B cell (primary cell): ENCODE measurements at regions not wholly inside any gene's neighbourhood (a gene's known extent, or its start where the extent isn't known, plus 50 kb on each side); places are given as distances from the start of the nearest gene placed in this dataset.
A peak's percentile ranks its signal among the peaks of the same experiment; 100 is the strongest.

ENCODE experiments used
- ATAC-seq: fragments of 200-7000 bp; cut with Tn5 transposase; one replicate; pipeline ENCODE4 v1.10.0; 2021; ENCODE audit warnings: low read depth, mild to moderate bottlenecking, moderate number of reproducible peaks, moderate library complexity
- CTCF ChIA-PET: fragments of 350-600 bp; sonication (Branson Sonifier 250); formaldehyde crosslinking; loops from one replicate; lab custom pipeline; 2021; ENCODE audit warnings: antibody characterized with exemption, inconsistent platforms; lab: Charles Lee
- POLR2A ChIA-PET: fragments of 350-600 bp; sonication (Branson Sonifier 250); formaldehyde crosslinking; loops from one replicate; lab custom pipeline; 2021; ENCODE audit warnings: antibody characterized with exemption; lab: Charles Lee
- DNase-seq: peaks from one replicate; pipeline ENCODE4 v3.0.0; 2013
- H2AFZ ChIP-seq: 2 replicates; pipeline ENCODE4 v1.6.1; 2012; ENCODE audit warnings: mild to moderate bottlenecking, low read depth, low read length; ENCODE audit not compliant: insufficient read depth, poor library complexity, severe bottlenecking
- H3K27ac ChIP-seq, 2 donors: 1 replicate in 1 of 2; 2 replicates in 1 of 2; pipeline ENCODE4 v1.5.1; 2012 to 2013; ENCODE audit warnings: low read length in 2 of 2, mild to moderate bottlenecking in 2 of 2, moderate library complexity in 1 of 2
- H3K27me3 ChIP-seq, 4 experiments: fragments of 200-600 bp in 1 of 4; sonication (generic) in 1 of 4; replicated peaks in 1 of 4; 1 replicate in 2 of 4; 2 replicates in 2 of 4; pipeline versions ENCODE4 v1.6.1 to v1.7.0; 2013 to 2016; ENCODE audit warnings: low read length in 3 of 4, mild to moderate bottlenecking in 2 of 4, mixed read lengths in 1 of 4, moderate library complexity in 1 of 4; ENCODE audit not compliant: insufficient read depth in 4 of 4, control insufficient read depth in 3 of 4; ENCODE audit errors: control extremely low read depth in 1 of 4
- H3K36me3 ChIP-seq, 2 experiments: replicated peaks in 1 of 2; 1 replicate in 1 of 2; 2 replicates in 1 of 2; pipeline versions ENCODE4 v1.6.1 to v1.7.1; 2013; ENCODE audit warnings: low read length in 1 of 2; ENCODE audit not compliant: insufficient read depth in 2 of 2, control insufficient read depth in 1 of 2; ENCODE audit errors: control extremely low read depth in 1 of 2, extremely low read depth in 1 of 2
- H3K4me1 ChIP-seq, 2 donors: fragments of 200-600 bp in 1 of 2; sonication (generic) in 1 of 2; 1 replicate in 1 of 2; 2 replicates in 1 of 2; pipeline versions ENCODE4 v1.5.1 to v1.6.1; 2013 to 2017; ENCODE audit warnings: low read length in 2 of 2; ENCODE audit not compliant: control insufficient read depth in 2 of 2, insufficient read depth in 2 of 2
- H3K4me2 ChIP-seq: replicated peaks from 2 replicates; pipeline ENCODE3; 2012; ENCODE audit warnings: mild to moderate bottlenecking, low read depth, low read length; ENCODE audit not compliant: poor library complexity, severe bottlenecking
- H3K4me3 ChIP-seq, 5 experiments: fragments of 200-600 bp in 1 of 5; sonication (generic) in 1 of 5; 1 replicate in 3 of 5; 2 replicates in 2 of 5; pipeline versions ENCODE4 v1.5.1 to v1.7.0; 2011 to 2016; ENCODE audit warnings: low read length in 4 of 5, mild to moderate bottlenecking in 4 of 5, low read depth in 2 of 5, control low read depth in 1 of 5, moderate library complexity in 1 of 5; ENCODE audit not compliant: insufficient read depth in 1 of 5; ENCODE audit errors: control extremely low read depth in 1 of 5, extremely low read depth in 1 of 5
- H3K79me2 ChIP-seq: fragments of 200-600 bp; sonication (generic); one replicate; pipeline ENCODE4 v1.6.0; 2016; ENCODE audit warnings: low read length; ENCODE audit not compliant: control insufficient read depth, insufficient read depth
- H3K9ac ChIP-seq: fragments of 200-600 bp; sonication (generic); 2 replicates; pipeline ENCODE4 v1.6.1; 2017; ENCODE audit warnings: mild to moderate bottlenecking, low read length, moderate library complexity
- H3K9me3 ChIP-seq, 3 donors: one replicate each; pipeline versions ENCODE4 v1.6.1 to v1.7.1; 2013; ENCODE audit warnings: low read length in 2 of 3; ENCODE audit not compliant: control insufficient read depth in 2 of 3, insufficient read depth in 1 of 3; ENCODE audit errors: control extremely low read depth in 1 of 3
- H4K20me1 ChIP-seq: 2 replicates; pipeline ENCODE4 v1.6.0; 2012; ENCODE audit warnings: mild to moderate bottlenecking, low read length; ENCODE audit not compliant: insufficient read depth, control insufficient read depth, poor library complexity, severe bottlenecking
- H3K27ac Mint-ChIP-seq: one replicate; pipeline ENCODE4 v1.8.0; 2021; ENCODE audit warnings: mixed read lengths
- H3K27me3 Mint-ChIP-seq: one replicate; pipeline ENCODE4 v1.8.0; 2021; ENCODE audit warnings: mixed read lengths
- H3K4me1 Mint-ChIP-seq: one replicate; pipeline ENCODE4 v1.8.0; 2021; ENCODE audit warnings: mixed read lengths
- H3K4me3 Mint-ChIP-seq: one replicate; pipeline ENCODE4 v1.8.0; 2021; ENCODE audit warnings: mixed read lengths
- H3K9me3 Mint-ChIP-seq: one replicate; pipeline ENCODE4 v1.8.0; 2022; ENCODE audit warnings: mixed read lengths; ENCODE audit not compliant: insufficient read depth
- EZH2 ChIP-seq: IDR thresholded peaks from 2 replicates; pipeline ENCODE4 v1.6.1; 2012; ENCODE audit warnings: borderline replicate concordance, low read depth, mild to moderate bottlenecking, moderate library complexity, low read length; ENCODE audit not compliant: insufficient read depth, poor library complexity, severe bottlenecking
- WGBS: methylation state at CpG from one replicate; pipeline ENCODE4 v1.1.5; 2013; ENCODE audit warnings: missing lambda C conversion rate; ENCODE audit not compliant: insufficient coverage; 5-methylcytosine and 5-hydroxymethylcytosine counted together
- intact Hi-C: fragments of 100-400 bp; cut with micrococcal nuclease; formaldehyde crosslinking; loops from one replicate; pipeline ENCODE4 v1.10.0; 2022
- TF ChIP-seq, protein P1 (sequence below): fragments of 200-600 bp; IDR thresholded peaks from one replicate; pipeline ENCODE4 v1.8.0; 2022; ENCODE audit warnings: antibody characterized with exemption, mild to moderate bottlenecking

DNA sequence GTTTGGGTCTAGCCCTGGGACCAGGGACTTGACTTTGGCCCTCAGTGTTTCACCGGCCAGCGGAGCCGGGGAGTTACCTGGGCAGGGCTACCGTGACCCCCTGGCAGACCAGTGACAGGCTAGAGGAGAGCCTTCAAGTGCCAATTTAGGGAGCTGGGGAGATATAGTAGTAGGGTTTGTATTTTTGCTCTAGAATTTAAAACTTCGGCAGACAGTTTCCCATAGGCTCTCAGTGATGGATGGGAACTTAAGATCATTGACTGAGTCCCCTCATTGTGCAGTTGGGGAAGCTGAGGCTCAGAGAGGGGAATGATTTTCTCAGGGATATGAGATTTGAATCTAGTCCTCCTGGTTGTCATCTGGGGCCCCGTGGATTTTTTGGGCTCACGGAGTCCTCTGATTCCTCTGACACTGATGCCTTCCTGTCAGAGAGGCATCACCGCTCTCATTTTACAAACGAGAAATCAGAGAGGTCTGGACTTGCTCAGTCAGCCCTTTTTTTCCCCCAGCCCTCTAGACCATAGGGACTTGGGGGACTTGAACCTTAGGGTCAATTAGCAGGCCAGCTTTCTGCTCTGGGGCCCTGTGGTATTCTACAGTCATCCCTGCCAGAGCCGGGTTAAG is 58.3 kb upstream of the ACOT11 start:
- H3K4me3 ChIP-seq, result peak overlapping the region in 3 of 5 experiments; percentile 69 to 82 (median 74)
- peak overlapping the region; percentile 89 for H3K9ac ChIP-seq
- Mint-ChIP-seq H3K27me3 (peaks cover 16% of the 10 kb centered on the region), H3K4me1 (peaks cover 24% of the 10 kb centered on the region), H3K27ac (peak overlapping the region; percentile 78), H3K4me3 (peak overlapping the region; percentile 85), H3K9me3 (no peaks in the 10 kb centered on the region)
- TF ChIP-seq EZH2, result no peak
- TF ChIP-seq, protein P1, sequence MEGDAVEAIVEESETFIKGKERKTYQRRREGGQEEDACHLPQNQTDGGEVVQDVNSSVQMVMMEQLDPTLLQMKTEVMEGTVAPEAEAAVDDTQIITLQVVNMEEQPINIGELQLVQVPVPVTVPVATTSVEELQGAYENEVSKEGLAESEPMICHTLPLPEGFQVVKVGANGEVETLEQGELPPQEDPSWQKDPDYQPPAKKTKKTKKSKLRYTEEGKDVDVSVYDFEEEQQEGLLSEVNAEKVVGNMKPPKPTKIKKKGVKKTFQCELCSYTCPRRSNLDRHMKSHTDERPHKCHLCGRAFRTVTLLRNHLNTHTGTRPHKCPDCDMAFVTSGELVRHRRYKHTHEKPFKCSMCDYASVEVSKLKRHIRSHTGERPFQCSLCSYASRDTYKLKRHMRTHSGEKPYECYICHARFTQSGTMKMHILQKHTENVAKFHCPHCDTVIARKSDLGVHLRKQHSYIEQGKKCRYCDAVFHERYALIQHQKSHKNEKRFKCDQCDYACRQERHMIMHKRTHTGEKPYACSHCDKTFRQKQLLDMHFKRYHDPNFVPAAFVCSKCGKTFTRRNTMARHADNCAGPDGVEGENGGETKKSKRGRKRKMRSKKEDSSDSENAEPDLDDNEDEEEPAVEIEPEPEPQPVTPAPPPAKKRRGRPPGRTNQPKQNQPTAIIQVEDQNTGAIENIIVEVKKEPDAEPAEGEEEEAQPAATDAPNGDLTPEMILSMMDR, result peak; percentile 58
- CTCF ChIA-PET, result interaction anchor here (0.6 to 4.5 kb wide), 39 partner anchors 10 to 642 kb away, joined by 3 to 81 read pairs (median 5); partner anchors contain the start of genes CYB5RL, MRPL37, SSBP3 and TTC22
- intact Hi-C loops, result loop anchor here (1.0 to 5.0 kb wide), 12 partner anchors 15 to 651 kb away; partner anchors contain the start of genes CYB5RL, LRRC42, MRPL37 and NDC1
- H4K20me1 ChIP-seq, result no peaks in the 10 kb centered on the region
- no peak overlapping the region for H3K27ac ChIP-seq
- ATAC-seq (no peak), DNase-seq (peak; percentile 19)
- H2AFZ ChIP-seq, result peak overlapping the region; percentile 93
- H3K4me2 ChIP-seq, result peak overlapping the region; percentile 100
- H3K4me1 ChIP-seq, result peaks cover 17 to 37% of the 10 kb centered on the region in 2 donors
- no peaks in the 10 kb centered on the region for H3K79me2 ChIP-seq
- H3K36me3 ChIP-seq, result no peaks in the 10 kb centered on the region
- H3K9me3 ChIP-seq, result peaks cover 0 to 6% (median 0%) of the 10 kb centered on the region in 3 donors
- 21% methylated on average over 10 of the region's 10 CpGs for WGBS
- H3K27me3 ChIP-seq, result peaks cover 0 to 11% (median 4%) of the 10 kb centered on the region in 4 experiments
- POLR2A ChIA-PET, result interaction anchor here (0.6 to 4.8 kb wide), 4 partner anchors 15 to 436 kb away, joined by 3 to 65 read pairs (median 4); partner anchors contain the start of genes SSBP3, TCEANC2 and TMEM59
